ENCODE measurements at regions not wholly inside any gene's neighbourhood (a gene's known extent, or its start where the extent isn't known, plus 50 kb on each side); places are given as distances from the start of the nearest gene placed in this dataset.

DNA sequence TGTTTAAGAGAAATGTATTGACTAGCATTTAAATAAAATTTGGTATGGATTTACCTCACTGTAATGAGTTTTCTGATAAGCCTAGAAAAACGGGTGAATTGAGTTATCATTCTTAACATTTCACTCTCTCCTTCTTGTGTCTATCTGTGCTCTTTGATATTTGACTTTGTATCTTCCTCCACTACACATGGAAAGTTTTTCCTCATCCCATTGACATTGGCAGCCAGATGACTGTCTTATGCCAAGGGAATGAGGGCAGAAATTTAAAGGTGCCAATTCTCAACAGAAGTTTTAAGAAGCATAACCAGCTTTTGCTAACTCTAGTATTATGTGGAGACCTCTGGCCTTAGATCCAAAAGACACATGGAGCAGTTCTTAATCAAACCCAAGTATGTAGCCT lies 376.6 kb downstream of the DSEL start:
- Histone ChIP-seq H2AFZ (ENCODE audit: low read depth, low read length, poor library complexity, severe bottlenecking) (no peak overlapping the region), H3K27me3 (ENCODE audit: insufficient read depth, low read length) (no peaks in the 10 kb centered on the region), H3K9ac (ENCODE audit: low read length) (no peak overlapping the region), H3K4me1 (ENCODE audit: control insufficient read depth in 1 of 2, insufficient read depth in 2 of 2, low read length in 2 of 2) (no peaks in the 10 kb centered on the region), H3K79me2 (ENCODE audit: insufficient read depth, low read length) (no peaks in the 10 kb centered on the region), H3K36me3 (ENCODE audit: control insufficient read depth in 1 of 2, insufficient read depth in 2 of 2, low read length in 2 of 2) (no peaks in the 10 kb centered on the region), H3K27ac (ENCODE audit: low read depth, low read length) (no peak overlapping the region), H4K20me1 (ENCODE audit: insufficient read depth) (no peaks in the 10 kb centered on the region), H3K4me2 (ENCODE audit: low read length) (no peak overlapping the region), H3K4me3 (replicated peaks in 1 of 2; ENCODE audit: low read depth in 1 of 2, low read length in 2 of 2) (no peak overlapping the region), H3K9me3 (ENCODE audit: control insufficient read depth in 1 of 2, insufficient read depth in 1 of 2, low read depth in 1 of 2, low read length in 2 of 2) (peaks cover 10 to 21% of the 10 kb centered on the region in 2 experiments; a peak in 2 of 4 replicates), H3K9me2 (ENCODE audit: insufficient read depth) (no peaks in the 10 kb centered on the region)
- ChIA-PET CTCF (no interaction called here), RAD21 (ENCODE audit: low non-redundant PET in 1 of 2, low total read pairs in 2 of 2, uncharacterized antibody in 2 of 2, unreplicated experiment in 2 of 2) (no interaction called here), POLR2A (no interaction called here)
- ATAC-seq (no peak), DNase-seq (ENCODE audit: low read depth, low spot score) (no peak)
- BruUV-seq (replicated peaks) = no TSS peak
- TF ChIP-seq JUND (IDR thresholded peaks at IDR 0.05) = no peak
- intact Hi-C loops (cut with micrococcal nuclease) = no loop called here

DNA sequence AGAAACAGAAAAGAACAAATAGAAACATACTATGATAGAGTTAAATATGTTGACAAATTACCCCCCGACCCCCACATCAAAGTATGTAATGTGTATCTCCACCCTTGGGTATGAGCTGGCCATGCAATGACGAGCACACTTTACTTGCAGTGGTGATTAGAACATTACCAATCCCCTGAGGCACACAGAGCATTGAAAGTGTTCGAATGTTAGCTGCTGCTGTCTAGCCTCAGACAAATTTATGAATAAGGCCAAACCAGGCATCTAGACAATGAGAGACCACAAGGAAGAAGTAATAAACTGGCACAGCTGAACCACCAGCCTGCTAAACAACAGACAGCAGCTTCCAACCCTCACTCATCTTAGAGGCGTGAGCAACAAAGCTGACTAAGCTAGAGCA lies 380.5 kb downstream of the DSEL start:
- H3K9me2 ChIP-seq (ENCODE audit: insufficient read depth) = no peaks in the 10 kb centered on the region
- BruUV-seq (replicated peaks) = no TSS peak
- DNase-seq (ENCODE audit: low read depth, low spot score) (no peak), ATAC-seq (no peak)
- intact Hi-C loops (cut with micrococcal nuclease) = no loop called here
- H3K4me2 ChIP-seq (ENCODE audit: low read length) = no peak overlapping the region
- POLR2A ChIA-PET = no interaction called here
- no peaks in the 10 kb centered on the region for H3K79me2 ChIP-seq (ENCODE audit: insufficient read depth, low read length)
- no peak overlapping the region for H2AFZ ChIP-seq (ENCODE audit: low read depth, low read length, poor library complexity, severe bottlenecking)
- CTCF ChIA-PET = no interaction called here
- H3K9ac ChIP-seq (ENCODE audit: low read length) = no peak overlapping the region
- RAD21 ChIA-PET (ENCODE audit: low non-redundant PET in 1 of 2, low total read pairs in 2 of 2, uncharacterized antibody in 2 of 2, unreplicated experiment in 2 of 2) = no interaction called here
- peaks cover 12 to 27% of the 10 kb centered on the region in 2 experiments; a peak in 2 of 4 replicates for H3K9me3 ChIP-seq (ENCODE audit: control insufficient read depth in 1 of 2, insufficient read depth in 1 of 2, low read depth in 1 of 2, low read length in 2 of 2)
- H3K4me1 ChIP-seq (ENCODE audit: control insufficient read depth in 1 of 2, insufficient read depth in 2 of 2, low read length in 2 of 2) = no peaks in the 10 kb centered on the region
- TF ChIP-seq FOSL1 (IDR thresholded peaks at IDR 0.05; ENCODE audit: low read depth) (no peak), EGR1 (IDR thresholded peaks at IDR 0.05; ENCODE audit: low read depth) (no peak), EZH2 (IDR thresholded peaks at IDR 0.05) (no peak), CEBPB (IDR thresholded peaks at IDR 0.05; ENCODE audit: low read depth) (no peak), RAD21 (IDR thresholded peaks at IDR 0.05; ENCODE audit: low read depth) (no peak), POLR2A (IDR thresholded peaks at IDR 0.05; ENCODE audit: borderline replicate concordance, extremely low read depth, insufficient read depth, insufficient read length) (no peak), ZFX (IDR thresholded peaks at IDR 0.05) (no peak)
- TF ChIP-seq, protein P1, sequence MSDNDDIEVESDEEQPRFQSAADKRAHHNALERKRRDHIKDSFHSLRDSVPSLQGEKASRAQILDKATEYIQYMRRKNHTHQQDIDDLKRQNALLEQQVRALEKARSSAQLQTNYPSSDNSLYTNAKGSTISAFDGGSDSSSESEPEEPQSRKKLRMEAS (IDR thresholded peaks at IDR 0.05) = no peak
- no peak overlapping the region for H3K27ac ChIP-seq (ENCODE audit: low read depth, low read length)
- H4K20me1 ChIP-seq (ENCODE audit: insufficient read depth) = no peaks in the 10 kb centered on the region
- no peaks in the 10 kb centered on the region for H3K27me3 ChIP-seq (ENCODE audit: insufficient read depth, low read length)
- no peaks in the 10 kb centered on the region for H3K36me3 ChIP-seq (ENCODE audit: control insufficient read depth in 1 of 2, insufficient read depth in 2 of 2, low read length in 2 of 2)
- H3K4me3 ChIP-seq (replicated peaks in 1 of 2; ENCODE audit: low read depth in 1 of 2, low read length in 2 of 2) = no peak overlapping the region

Data from HCT116 (cell line).